GM12878 (cell line): ENCODE measurements at regions not wholly inside any gene's neighbourhood (a gene's known extent, or its start where the extent isn't known, plus 50 kb on each side); places are given as distances from the start of the nearest gene placed in this dataset.

Source experiments
- EGR1 ChIP-seq, 2 experiments: IDR thresholded peaks; 1 replicate in 1 of 2; 2 replicates in 1 of 2; pipeline ENCODE4 v1.6.1; 2011 to 2012; ENCODE audit warnings: low read depth in 2 of 2, low read length in 2 of 2, borderline replicate concordance in 1 of 2, mild to moderate bottlenecking in 1 of 2, moderate library complexity in 1 of 2
- TAF1 ChIP-seq: IDR thresholded peaks from 2 replicates; pipeline ENCODE4 v1.6.1; 2011; ENCODE audit warnings: mild to moderate bottlenecking, low read depth, low read length, borderline replicate concordance
- TF ChIP-seq, protein P1 (sequence below), 3 experiments: IDR thresholded peaks in 2 of 3; conservative IDR thresholded peaks in 1 of 3; 2 replicates each; pipeline ENCODE4 v1.5.1; 2011; ENCODE audit warnings: low read depth in 3 of 3, low read length in 3 of 3, mild to moderate bottlenecking in 3 of 3, control low read depth in 2 of 3, moderate library complexity in 2 of 3, inconsistent platforms in 1 of 3, mixed read lengths in 1 of 3; ENCODE audit not compliant: control insufficient read depth in 2 of 3, insufficient read depth in 1 of 3; ENCODE audit errors: extremely low read depth in 1 of 3
- TF ChIP-seq, protein P2 (sequence below): IDR thresholded peaks from 2 replicates; pipeline ENCODE4 v1.6.1; 2012; ENCODE audit warnings: low read depth, low read length, improper control_type of control experiment

DNA sequence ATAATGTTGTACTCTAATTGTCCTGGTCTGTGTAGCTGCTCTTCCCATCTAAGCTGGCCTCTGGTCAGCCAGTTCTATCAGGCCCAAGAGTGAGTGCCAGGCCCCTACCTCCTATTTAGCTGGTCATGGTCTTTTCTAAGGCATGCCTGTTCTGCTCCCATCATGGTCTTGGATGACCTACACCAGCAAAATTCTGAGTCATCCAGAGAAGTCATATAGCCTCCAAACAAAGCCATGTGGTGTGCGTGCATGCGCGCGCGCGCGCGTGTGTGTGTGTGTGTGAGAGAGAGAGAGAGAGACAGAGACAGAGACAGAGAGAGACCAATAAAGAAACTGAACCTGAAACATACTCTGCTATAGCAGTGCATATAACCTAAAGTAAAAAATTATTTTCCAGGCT is 254.4 kb downstream of the BRINP2 start:
- TF ChIP-seq TAF1 (no peak), EGR1 (IDR thresholded peaks at IDR 0.05; ENCODE audit: borderline replicate concordance in 1 of 2, low read depth in 2 of 2, low read length in 2 of 2) (no peak)
- TF ChIP-seq, protein P1, sequence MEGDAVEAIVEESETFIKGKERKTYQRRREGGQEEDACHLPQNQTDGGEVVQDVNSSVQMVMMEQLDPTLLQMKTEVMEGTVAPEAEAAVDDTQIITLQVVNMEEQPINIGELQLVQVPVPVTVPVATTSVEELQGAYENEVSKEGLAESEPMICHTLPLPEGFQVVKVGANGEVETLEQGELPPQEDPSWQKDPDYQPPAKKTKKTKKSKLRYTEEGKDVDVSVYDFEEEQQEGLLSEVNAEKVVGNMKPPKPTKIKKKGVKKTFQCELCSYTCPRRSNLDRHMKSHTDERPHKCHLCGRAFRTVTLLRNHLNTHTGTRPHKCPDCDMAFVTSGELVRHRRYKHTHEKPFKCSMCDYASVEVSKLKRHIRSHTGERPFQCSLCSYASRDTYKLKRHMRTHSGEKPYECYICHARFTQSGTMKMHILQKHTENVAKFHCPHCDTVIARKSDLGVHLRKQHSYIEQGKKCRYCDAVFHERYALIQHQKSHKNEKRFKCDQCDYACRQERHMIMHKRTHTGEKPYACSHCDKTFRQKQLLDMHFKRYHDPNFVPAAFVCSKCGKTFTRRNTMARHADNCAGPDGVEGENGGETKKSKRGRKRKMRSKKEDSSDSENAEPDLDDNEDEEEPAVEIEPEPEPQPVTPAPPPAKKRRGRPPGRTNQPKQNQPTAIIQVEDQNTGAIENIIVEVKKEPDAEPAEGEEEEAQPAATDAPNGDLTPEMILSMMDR (IDR thresholded peaks at IDR 0.05 in 2 of 3, conservative IDR thresholded peaks at IDR 0.05 in 1 of 3; ENCODE audit: control insufficient read depth in 2 of 3, extremely low read depth in 1 of 3, insufficient read depth in 1 of 3, low read depth in 3 of 3, low read length in 3 of 3) = no peak
- TF ChIP-seq, protein P2, sequence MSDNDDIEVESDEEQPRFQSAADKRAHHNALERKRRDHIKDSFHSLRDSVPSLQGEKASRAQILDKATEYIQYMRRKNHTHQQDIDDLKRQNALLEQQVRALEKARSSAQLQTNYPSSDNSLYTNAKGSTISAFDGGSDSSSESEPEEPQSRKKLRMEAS = no peak
